Activated CD4-positive, alpha-beta memory T cell treated with anti-CD3 and anti-CD28 coated beads for 36 hours (primary cell): ENCODE measurements at regions not wholly inside any gene's neighbourhood (a gene's known extent, or its start where the extent isn't known, plus 50 kb on each side); places are given as distances from the start of the nearest gene placed in this dataset.
"Not testable (repeated sequence)": the region's sequence is repeated elsewhere in the genome, so short reads cannot be mapped to it uniquely, and the experiment has no call there.

Experiments used
- CTCF ChIA-PET: fragments of 350-600 bp; sonication (Branson Sonifier 250); formaldehyde crosslinking; loops from one replicate; lab custom pipeline; 2021; ENCODE audit warnings: antibody characterized with exemption, inconsistent platforms; lab: Charles Lee
- POLR2A ChIA-PET: fragments of 350-600 bp; sonication (Branson Sonifier 250); formaldehyde crosslinking; loops from one replicate; lab custom pipeline; 2021; ENCODE audit warnings: antibody characterized with exemption; lab: Charles Lee
- DNase-seq: peaks from one replicate; pipeline ENCODE4 v3.0.0-alpha.2; 2020
- H3K27ac Mint-ChIP-seq: one replicate; pipeline ENCODE4 v1.8.0; 2021; ENCODE audit warnings: mixed read lengths
- H3K27me3 Mint-ChIP-seq: one replicate; pipeline ENCODE4 v1.8.0; 2021; ENCODE audit warnings: mixed read lengths
- H3K36me3 Mint-ChIP-seq: one replicate; pipeline ENCODE4 v1.8.0; 2021; ENCODE audit warnings: mixed read lengths
- H3K4me1 Mint-ChIP-seq: one replicate; pipeline ENCODE4 v1.8.0; 2021; ENCODE audit warnings: low read depth, mixed read lengths
- H3K4me3 Mint-ChIP-seq: one replicate; pipeline ENCODE4 v1.8.0; 2021; ENCODE audit warnings: mild to moderate bottlenecking, mixed read lengths
- H3K9me3 Mint-ChIP-seq: one replicate; pipeline ENCODE4 v1.8.0; 2021; ENCODE audit warnings: mixed read lengths
- intact Hi-C: fragments of 100-400 bp; cut with micrococcal nuclease; formaldehyde crosslinking; loops from one replicate; pipeline ENCODE4 v1.15.1; 2023

- no peaks in the 10 kb centered on the region for H3K4me1 Mint-ChIP-seq
- POLR2A ChIA-PET: no interaction called here
- H3K9me3 Mint-ChIP-seq: peaks cover 7% of the 10 kb centered on the region
- H3K4me3 Mint-ChIP-seq: no peak overlapping the region
- CTCF ChIA-PET: no interaction called here
- H3K27me3 Mint-ChIP-seq: no peaks in the 10 kb centered on the region
- intact Hi-C loops: no loop called here
- H3K36me3 Mint-ChIP-seq: no peaks in the 10 kb centered on the region
- DNase-seq: no peak
- H3K27ac Mint-ChIP-seq: no peak overlapping the region
Observed at GRCh38 chr7:15836041-15836440, 149.6 kb upstream of the MEOX2 start.

- Mint-ChIP-seq H3K27ac (no peak overlapping the region), H3K4me3 (no peak overlapping the region), H3K36me3 (no peaks in the 10 kb centered on the region), H3K27me3 (no peaks in the 10 kb centered on the region), H3K9me3 (peaks cover 7% of the 10 kb centered on the region), H3K4me1 (no peaks in the 10 kb centered on the region)
- POLR2A ChIA-PET: no interaction called here
- DNase-seq: no peak
- CTCF ChIA-PET: no interaction called here
- intact Hi-C loops: no loop called here
Observed at GRCh38 chr7:15834446-15834845, 148.0 kb upstream of the MEOX2 start.

GRCh38 chr7:15832996-15833395 is 146.5 kb upstream of the MEOX2 start:
- POLR2A ChIA-PET: no interaction called here
- Mint-ChIP-seq H3K4me1 (no peaks in the 10 kb centered on the region), H3K4me3 (no peak overlapping the region), H3K27me3 (no peaks in the 10 kb centered on the region), H3K36me3 (no peaks in the 10 kb centered on the region), H3K9me3 (peaks cover 7% of the 10 kb centered on the region), H3K27ac (no peak overlapping the region)
- CTCF ChIA-PET: no interaction called here
- intact Hi-C loops: no loop called here
- DNase-seq: no peak

GRCh38 chr7:15831606-15832005 is 145.1 kb upstream of the MEOX2 start:
- no peaks in the 10 kb centered on the region for H3K27me3 Mint-ChIP-seq
- no peaks in the 10 kb centered on the region for H3K36me3 Mint-ChIP-seq
- H3K4me1 Mint-ChIP-seq: no peaks in the 10 kb centered on the region

GRCh38 chr7:15829691-15830090 is 143.2 kb upstream of the MEOX2 start:
- H3K27ac Mint-ChIP-seq: no peak overlapping the region
- intact Hi-C loops: no loop called here
- H3K9me3 Mint-ChIP-seq: no peaks in the 10 kb centered on the region
- CTCF ChIA-PET: no interaction called here
- H3K36me3 Mint-ChIP-seq: no peaks in the 10 kb centered on the region
- H3K27me3 Mint-ChIP-seq: no peaks in the 10 kb centered on the region
- POLR2A ChIA-PET: no interaction called here
- DNase-seq: no peak
- H3K4me1 Mint-ChIP-seq: no peaks in the 10 kb centered on the region
- H3K4me3 Mint-ChIP-seq: no peak overlapping the region

More at GRCh38 chr7:15831606-15832005, 145.1 kb upstream of the MEOX2 start:
- H3K9me3 Mint-ChIP-seq: peaks cover 4% of the 10 kb centered on the region
- no peak overlapping the region for H3K27ac Mint-ChIP-seq
- H3K4me3 Mint-ChIP-seq: no peak overlapping the region
- ChIA-PET CTCF (no interaction called here), POLR2A (no interaction called here)
- DNase-seq: no peak
- intact Hi-C loops: no loop called here

GRCh38 chr7:15828881-15829280 is 142.4 kb upstream of the MEOX2 start:
- ChIA-PET CTCF (no interaction called here), POLR2A (no interaction called here)
- DNase-seq: no peak
- Mint-ChIP-seq H3K4me1 (no peaks in the 10 kb centered on the region), H3K27me3 (no peaks in the 10 kb centered on the region), H3K4me3 (no peak overlapping the region), H3K9me3 (peaks cover 3% of the 10 kb centered on the region), H3K36me3 (no peaks in the 10 kb centered on the region), H3K27ac (no peak overlapping the region)
- intact Hi-C loops: no loop called here

GRCh38 chr7:15821484-15822427 is 135.3 kb upstream of the MEOX2 start:
- peaks cover 6% of the 10 kb centered on the region for H3K9me3 Mint-ChIP-seq
- no peak overlapping the region for H3K4me3 Mint-ChIP-seq
- H3K27me3 Mint-ChIP-seq: no peaks in the 10 kb centered on the region
- ChIA-PET CTCF (interaction anchor here (0.5 kb wide), 1 partner anchor 743 kb away, joined by 9 read pairs; no protein-coding TSS in a partner anchor), POLR2A (no interaction called here)
- intact Hi-C loops: no loop called here
- H3K27ac Mint-ChIP-seq: no peak overlapping the region
- DNase-seq: no peak
- no peaks in the 10 kb centered on the region for H3K4me1 Mint-ChIP-seq
- no peaks in the 10 kb centered on the region for H3K36me3 Mint-ChIP-seq

GRCh38 chr7:15820319-15820718 is 133.8 kb upstream of the MEOX2 start:
- H3K27me3 Mint-ChIP-seq: no peaks in the 10 kb centered on the region
- H3K4me1 Mint-ChIP-seq: no peaks in the 10 kb centered on the region
- peaks cover 6% of the 10 kb centered on the region for H3K9me3 Mint-ChIP-seq
- no peak for DNase-seq
- intact Hi-C loops: no loop called here
- H3K36me3 Mint-ChIP-seq: no peaks in the 10 kb centered on the region
- POLR2A ChIA-PET: no interaction called here
- H3K27ac Mint-ChIP-seq: no peak overlapping the region
- CTCF ChIA-PET: no interaction called here
- no peak overlapping the region for H3K4me3 Mint-ChIP-seq

- ChIA-PET CTCF (no interaction called here), POLR2A (no interaction called here)
- DNase-seq: no peak
- Mint-ChIP-seq H3K4me3 (no peak overlapping the region), H3K27me3 (no peaks in the 10 kb centered on the region), H3K4me1 (no peaks in the 10 kb centered on the region), H3K9me3 (peaks cover 7% of the 10 kb centered on the region), H3K27ac (no peak overlapping the region), H3K36me3 (no peaks in the 10 kb centered on the region)
- intact Hi-C loops: no loop called here
Observed at GRCh38 chr7:15816835-15817426, 130.4 kb upstream of the MEOX2 start.

- no peaks in the 10 kb centered on the region for H3K4me1 Mint-ChIP-seq
- H3K9me3 Mint-ChIP-seq: peaks cover 17% of the 10 kb centered on the region
- DNase-seq: no peak
- ChIA-PET CTCF (no interaction called here), POLR2A (no interaction called here)
- no peaks in the 10 kb centered on the region for H3K27me3 Mint-ChIP-seq
- no peak overlapping the region for H3K4me3 Mint-ChIP-seq
- H3K27ac Mint-ChIP-seq: no peak overlapping the region
- intact Hi-C loops: no loop called here
- no peaks in the 10 kb centered on the region for H3K36me3 Mint-ChIP-seq
Observed at GRCh38 chr7:15813448-15813847, 127.0 kb upstream of the MEOX2 start.

GRCh38 chr7:15810383-15810782 is 123.9 kb upstream of the MEOX2 start:
- CTCF ChIA-PET, H3K4me1 Mint-ChIP-seq, intact Hi-C loops, DNase-seq, H3K36me3 Mint-ChIP-seq, H3K27ac Mint-ChIP-seq, H3K4me3 Mint-ChIP-seq, POLR2A ChIA-PET, H3K27me3 Mint-ChIP-seq: not testable (repeated sequence)
- H3K9me3 Mint-ChIP-seq: peaks cover 17% of the 10 kb centered on the region

- H3K27me3 Mint-ChIP-seq, H3K27ac Mint-ChIP-seq, POLR2A ChIA-PET, H3K36me3 Mint-ChIP-seq, intact Hi-C loops, H3K4me1 Mint-ChIP-seq, DNase-seq, CTCF ChIA-PET, H3K4me3 Mint-ChIP-seq: not testable (repeated sequence)
- peaks cover 19% of the 10 kb centered on the region for H3K9me3 Mint-ChIP-seq
Observed at GRCh38 chr7:15809936-15810335, 123.5 kb upstream of the MEOX2 start.

GRCh38 chr7:15805891-15806290 is 119.4 kb upstream of the MEOX2 start:
- intact Hi-C loops: no loop called here
- Mint-ChIP-seq H3K27ac (no peak overlapping the region), H3K9me3 (peaks cover 17% of the 10 kb centered on the region), H3K4me3 (no peak overlapping the region), H3K36me3 (no peaks in the 10 kb centered on the region), H3K4me1 (no peaks in the 10 kb centered on the region), H3K27me3 (no peaks in the 10 kb centered on the region)
- ChIA-PET POLR2A (no interaction called here), CTCF (no interaction called here)
- DNase-seq: no peak
